ENCODE measurements at regions not wholly inside any gene's neighbourhood (a gene's known extent, or its start where the extent isn't known, plus 50 kb on each side); places are given as distances from the start of the nearest gene placed in this dataset.
"Not testable (repeated sequence)": the region's sequence is repeated elsewhere in the genome, so short reads cannot be mapped to it uniquely, and the experiment has no call there.

DNA sequence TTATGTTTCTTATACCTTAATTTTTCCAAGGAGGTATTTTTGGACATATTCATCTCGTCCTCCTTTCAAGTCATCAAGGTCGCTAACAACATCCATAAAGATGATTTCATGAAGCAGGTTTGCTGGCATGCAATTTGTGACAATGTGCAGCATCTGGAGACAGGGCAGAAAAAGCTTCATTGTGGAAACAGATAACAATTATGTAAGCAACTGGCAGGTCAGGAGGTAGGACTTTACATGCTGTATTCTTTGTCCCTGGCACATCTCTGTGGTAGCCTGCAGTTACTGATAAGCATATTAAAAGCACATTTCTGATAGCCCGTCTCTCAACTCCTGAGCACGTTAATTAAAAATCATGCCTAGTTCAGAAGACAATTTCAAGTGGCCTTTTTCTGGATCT is 156.8 kb downstream of the LEPR start:
- no peak for DNase-seq
- no peak overlapping the region for H3K4me3 ChIP-seq
- intact Hi-C loops (cut with DNase I), result no loop called here
- H3K36me3 ChIP-seq, result peaks cover 0 to 8% (median 0%) of the 10 kb centered on the region in 9 donors
- no peaks in the 10 kb centered on the region for H3K4me1 ChIP-seq
- ATAC-seq, result peak in 1 of 8 donors; percentile 63
- no peaks in the 10 kb centered on the region for H3K27me3 ChIP-seq
- TF ChIP-seq, protein P1, sequence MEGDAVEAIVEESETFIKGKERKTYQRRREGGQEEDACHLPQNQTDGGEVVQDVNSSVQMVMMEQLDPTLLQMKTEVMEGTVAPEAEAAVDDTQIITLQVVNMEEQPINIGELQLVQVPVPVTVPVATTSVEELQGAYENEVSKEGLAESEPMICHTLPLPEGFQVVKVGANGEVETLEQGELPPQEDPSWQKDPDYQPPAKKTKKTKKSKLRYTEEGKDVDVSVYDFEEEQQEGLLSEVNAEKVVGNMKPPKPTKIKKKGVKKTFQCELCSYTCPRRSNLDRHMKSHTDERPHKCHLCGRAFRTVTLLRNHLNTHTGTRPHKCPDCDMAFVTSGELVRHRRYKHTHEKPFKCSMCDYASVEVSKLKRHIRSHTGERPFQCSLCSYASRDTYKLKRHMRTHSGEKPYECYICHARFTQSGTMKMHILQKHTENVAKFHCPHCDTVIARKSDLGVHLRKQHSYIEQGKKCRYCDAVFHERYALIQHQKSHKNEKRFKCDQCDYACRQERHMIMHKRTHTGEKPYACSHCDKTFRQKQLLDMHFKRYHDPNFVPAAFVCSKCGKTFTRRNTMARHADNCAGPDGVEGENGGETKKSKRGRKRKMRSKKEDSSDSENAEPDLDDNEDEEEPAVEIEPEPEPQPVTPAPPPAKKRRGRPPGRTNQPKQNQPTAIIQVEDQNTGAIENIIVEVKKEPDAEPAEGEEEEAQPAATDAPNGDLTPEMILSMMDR (IDR thresholded peaks at IDR 0.05), result no peak
- H3K9me3 ChIP-seq, result peaks cover 0 to 5% (median 0%) of the 10 kb centered on the region in 11 donors
- no peak overlapping the region for H3K27ac ChIP-seq
- 67 to 71% methylated on average over 4 of the region's 4 CpGs for WGBS, 2 donors

- H3K27ac ChIP-seq; ATAC-seq; intact Hi-C loops (cut with DNase I): not testable (repeated sequence)
Observed at GRCh38 chr1:65577982-65578381, 157.5 kb downstream of the LEPR start.

DNA sequence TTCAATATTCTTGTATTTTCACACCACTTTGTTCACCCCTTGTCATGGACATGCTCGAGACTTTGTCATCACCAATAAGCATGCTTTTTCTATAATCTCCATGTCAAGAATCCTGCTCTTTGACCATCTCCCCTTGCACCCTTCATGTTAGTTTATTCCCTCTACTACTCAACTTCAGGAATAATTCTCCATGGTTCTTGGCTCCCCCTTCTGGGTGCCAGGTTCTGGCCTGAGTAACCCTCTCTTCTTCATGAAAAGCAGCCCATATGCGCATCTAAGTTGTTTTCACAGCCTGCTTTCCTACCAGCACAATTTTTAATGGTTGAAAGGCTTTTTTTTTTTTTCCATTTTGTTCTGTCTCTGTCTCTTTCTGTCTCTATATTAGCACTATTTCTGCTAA is 160.7 kb downstream of the LEPR start:
- intact Hi-C loops (cut with DNase I), result loop anchor here in 2 of 10 donors (5.0 to 10.0 kb wide), 2 partner anchors 146 to 149 kb away; no protein-coding TSS in a partner anchor
- Histone ChIP-seq H3K9me3 (peaks cover 0 to 17% (median 0%) of the 10 kb centered on the region in 11 donors), H3K4me3 (no peak overlapping the region), H3K36me3 (peaks cover 0 to 2% (median 0%) of the 10 kb centered on the region in 9 donors), H3K4me1 (no peaks in the 10 kb centered on the region), H3K27me3 (no peaks in the 10 kb centered on the region), H3K27ac (no peak overlapping the region)
- 77 to 92% methylated on average over 2 of the region's 2 CpGs for WGBS, 2 donors
- DNase-seq (no peak), ATAC-seq (no peak)
- TF ChIP-seq, protein P1 (IDR thresholded peaks at IDR 0.05), result peak in 7 of 9 donors; percentile 12 to 54 (median 26)

More at GRCh38 chr1:65577982-65578381, 157.5 kb downstream of the LEPR start:
- not testable (repeated sequence) for H3K4me3 ChIP-seq, H3K36me3 ChIP-seq, H3K27me3 ChIP-seq, DNase-seq, H3K4me1 ChIP-seq, H3K9me3 ChIP-seq
- WGBS, 2 donors, result 98 to 99% methylated on average over 3 of the region's 3 CpGs

- no peak overlapping the region for H3K27ac ChIP-seq
- H3K27me3 ChIP-seq, result no peaks in the 10 kb centered on the region
- intact Hi-C loops (cut with DNase I), result loop anchor here in 2 of 10 donors (5.0 to 10.0 kb wide), 2 partner anchors 150 to 152 kb away; no protein-coding TSS in a partner anchor
- WGBS, 2 donors, result 94 to 98% methylated on average over 2 of the region's 2 CpGs
- H3K9me3 ChIP-seq, result peaks cover 0 to 21% (median 0%) of the 10 kb centered on the region in 11 donors
- H3K4me3 ChIP-seq, result no peak overlapping the region
- no peaks in the 10 kb centered on the region for H3K36me3 ChIP-seq
- DNase-seq (no peak), ATAC-seq (no peak)
- H3K4me1 ChIP-seq, result no peaks in the 10 kb centered on the region
- TF ChIP-seq, protein P1 (IDR thresholded peaks at IDR 0.05), result no peak
Observed at GRCh38 chr1:65584399-65584798, 163.9 kb downstream of the LEPR start.

DNA sequence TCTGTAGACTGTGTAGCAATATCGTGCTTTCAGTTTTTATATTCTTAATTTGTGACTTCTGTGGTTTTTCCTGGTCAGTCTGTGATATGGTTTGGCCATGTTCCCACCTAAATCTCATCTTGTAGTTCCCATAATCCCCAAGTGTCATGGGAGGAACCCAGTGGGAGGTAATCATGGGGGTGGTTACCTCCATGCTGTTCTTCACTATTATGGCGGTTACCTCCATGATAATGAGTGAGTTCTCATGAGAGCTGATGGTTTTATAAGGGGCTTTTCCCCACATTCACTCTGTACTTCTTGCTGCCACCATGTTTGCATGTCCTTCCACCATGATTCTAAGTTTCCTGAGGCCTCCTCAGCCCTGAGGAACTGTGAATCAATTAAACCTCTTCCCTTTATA is 169.8 kb downstream of the LEPR start:
- ATAC-seq, result no peak
- Histone ChIP-seq H3K4me3 (no peak overlapping the region), H3K9me3 (peaks cover 0 to 5% (median 0%) of the 10 kb centered on the region in 11 donors), H3K36me3 (no peaks in the 10 kb centered on the region), H3K4me1 (no peaks in the 10 kb centered on the region), H3K27ac (no peak overlapping the region), H3K27me3 (no peaks in the 10 kb centered on the region)
- WGBS, 2 donors, result 95 to 96% methylated on average over 2 of the region's 2 CpGs
- no peak for DNase-seq
- TF ChIP-seq, protein P1 (IDR thresholded peaks at IDR 0.05), result no peak
- intact Hi-C loops (cut with DNase I), result no loop called here

Data from heart right ventricle (tissue), 16 donors.